Spleen (tissue), 7 donors: ENCODE measurements at regions not wholly inside any gene's neighbourhood (a gene's known extent, or its start where the extent isn't known, plus 50 kb on each side); places are given as distances from the start of the nearest gene placed in this dataset.

ENCODE experiments used
- POLR2A ChIP-seq, 3 donors: fragments of 450-650 bp; IDR thresholded peaks; one replicate each; pipeline ENCODE4 v1.5.1; 2017; ENCODE audit warnings: antibody characterized with exemption in 3 of 3, mild to moderate bottlenecking in 1 of 3
- POLR2AphosphoS5 ChIP-seq, 3 donors: sonication (generic); formaldehyde crosslinking; IDR thresholded peaks; one replicate each; pipeline ENCODE4 v1.5.1; 2017; ENCODE audit warnings: antibody characterized with exemption in 3 of 3
- TF ChIP-seq, protein P1 (sequence below), 11 experiments: fragments of 200-600 bp in 7 of 11; fragments of 450-650 bp in 4 of 11; sonication (generic) in 4 of 11; IDR thresholded peaks in 8 of 11; conservative IDR thresholded peaks in 3 of 11; 1 replicate in 7 of 11; 2 replicates in 4 of 11; pipeline versions ENCODE4 v1.4.0 to v1.8.0; 2016 to 2021; ENCODE audit warnings: antibody characterized with exemption in 11 of 11, inconsistent platforms in 4 of 11, mild to moderate bottlenecking in 1 of 11
- donor health status: DM: no; HTN: no; CAD: no; lungs with moderate emphysema.
- donor health status: DM: no; HTN: no; CAD: no.
- donor health status: DM: no; HTN: no; CAD: no.

DNA sequence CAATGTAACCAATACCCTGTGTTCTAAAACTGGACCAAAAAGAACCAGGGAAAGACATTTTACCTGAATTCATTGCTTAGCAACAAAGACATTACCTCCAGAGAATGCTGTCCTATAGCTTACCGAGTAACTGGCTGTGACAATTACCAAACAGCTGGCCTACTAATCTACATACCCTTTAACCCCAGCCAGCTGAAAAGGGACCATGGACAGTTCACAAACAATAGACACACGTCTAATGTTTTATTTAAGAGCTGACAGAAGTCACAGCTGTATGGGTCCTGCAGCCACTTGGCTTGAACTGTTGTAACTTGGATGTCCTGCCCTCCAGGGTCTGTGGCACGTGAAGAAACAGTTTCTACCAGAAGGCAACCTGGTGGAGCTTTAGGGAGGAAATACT is 130.1 kb upstream of the EFEMP1 start:
- TF ChIP-seq, protein P1, sequence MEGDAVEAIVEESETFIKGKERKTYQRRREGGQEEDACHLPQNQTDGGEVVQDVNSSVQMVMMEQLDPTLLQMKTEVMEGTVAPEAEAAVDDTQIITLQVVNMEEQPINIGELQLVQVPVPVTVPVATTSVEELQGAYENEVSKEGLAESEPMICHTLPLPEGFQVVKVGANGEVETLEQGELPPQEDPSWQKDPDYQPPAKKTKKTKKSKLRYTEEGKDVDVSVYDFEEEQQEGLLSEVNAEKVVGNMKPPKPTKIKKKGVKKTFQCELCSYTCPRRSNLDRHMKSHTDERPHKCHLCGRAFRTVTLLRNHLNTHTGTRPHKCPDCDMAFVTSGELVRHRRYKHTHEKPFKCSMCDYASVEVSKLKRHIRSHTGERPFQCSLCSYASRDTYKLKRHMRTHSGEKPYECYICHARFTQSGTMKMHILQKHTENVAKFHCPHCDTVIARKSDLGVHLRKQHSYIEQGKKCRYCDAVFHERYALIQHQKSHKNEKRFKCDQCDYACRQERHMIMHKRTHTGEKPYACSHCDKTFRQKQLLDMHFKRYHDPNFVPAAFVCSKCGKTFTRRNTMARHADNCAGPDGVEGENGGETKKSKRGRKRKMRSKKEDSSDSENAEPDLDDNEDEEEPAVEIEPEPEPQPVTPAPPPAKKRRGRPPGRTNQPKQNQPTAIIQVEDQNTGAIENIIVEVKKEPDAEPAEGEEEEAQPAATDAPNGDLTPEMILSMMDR (IDR thresholded peaks at IDR 0.05 in 8 of 11, conservative IDR thresholded peaks at IDR 0.05 in 3 of 11), result no peak
- TF ChIP-seq POLR2A (IDR thresholded peaks at IDR 0.05), result no peak
- TF ChIP-seq POLR2AphosphoS5 (IDR thresholded peaks at IDR 0.05), result no peak
